GM19467 (cell line): ENCODE measurements at regions not wholly inside any gene's neighbourhood (a gene's known extent, or its start where the extent isn't known, plus 50 kb on each side); places are given as distances from the start of the nearest gene placed in this dataset.
"Not testable (repeated sequence)": the region's sequence is repeated elsewhere in the genome, so short reads cannot be mapped to it uniquely, and the experiment has no call there.

Source experiments
- ATAC-seq: cut with Tn5 transposase; IDR thresholded peaks from one replicate; pipeline ENCODE4 v1.9.1; 2021; ENCODE audit warnings: mild to moderate bottlenecking, moderate library complexity; ENCODE audit not compliant: unreplicated experiment

DNA sequence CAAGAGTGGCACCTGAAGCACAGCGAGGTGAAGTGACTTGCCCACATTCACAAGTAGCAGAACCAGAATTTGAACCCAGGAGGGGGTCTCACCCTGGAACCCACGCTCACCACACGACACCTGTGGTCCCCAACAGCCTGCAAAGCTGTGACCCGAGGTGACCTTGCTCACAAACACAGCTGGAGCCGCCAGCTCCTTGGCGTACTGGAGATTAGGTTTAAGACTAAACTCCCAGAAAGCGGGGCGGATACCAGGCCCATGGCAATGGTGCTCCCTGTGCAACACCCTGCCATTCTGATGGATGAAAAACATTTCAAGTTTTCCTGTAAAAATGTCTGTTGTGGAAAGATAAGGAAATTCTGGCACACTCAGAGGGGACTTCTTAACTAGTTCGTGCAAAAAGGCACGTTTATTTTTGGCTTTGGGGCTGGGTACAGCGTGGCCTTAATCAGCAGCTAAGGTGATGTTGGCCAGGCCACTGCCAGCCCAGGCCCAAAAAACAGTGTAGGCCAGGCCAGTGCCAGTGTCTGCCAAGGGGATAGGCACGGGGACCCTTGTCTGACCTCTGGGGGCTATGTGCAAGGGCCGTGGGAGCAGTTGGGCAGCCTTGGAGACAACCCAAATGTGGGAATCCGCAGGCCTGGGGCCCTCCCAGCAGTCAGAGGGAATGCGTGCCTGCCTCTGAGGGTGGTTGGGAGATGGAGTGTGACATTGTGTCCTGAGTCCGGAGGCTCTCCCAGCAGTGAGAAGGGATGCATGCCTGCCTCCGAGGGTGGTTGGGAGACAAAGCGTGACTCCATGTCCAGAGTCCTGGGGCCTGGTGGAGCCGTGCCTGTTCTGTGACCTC lies 185.0 kb upstream of the HS6ST1 start:
- ATAC-seq, result no peak

GRCh38 chr2:128504246-128505149 lies 185.8 kb upstream of the HS6ST1 start:
- ATAC-seq, result no peak

GRCh38 chr2:128505150-128505490 lies 186.5 kb upstream of the HS6ST1 start:
- no peak for ATAC-seq

DNA sequence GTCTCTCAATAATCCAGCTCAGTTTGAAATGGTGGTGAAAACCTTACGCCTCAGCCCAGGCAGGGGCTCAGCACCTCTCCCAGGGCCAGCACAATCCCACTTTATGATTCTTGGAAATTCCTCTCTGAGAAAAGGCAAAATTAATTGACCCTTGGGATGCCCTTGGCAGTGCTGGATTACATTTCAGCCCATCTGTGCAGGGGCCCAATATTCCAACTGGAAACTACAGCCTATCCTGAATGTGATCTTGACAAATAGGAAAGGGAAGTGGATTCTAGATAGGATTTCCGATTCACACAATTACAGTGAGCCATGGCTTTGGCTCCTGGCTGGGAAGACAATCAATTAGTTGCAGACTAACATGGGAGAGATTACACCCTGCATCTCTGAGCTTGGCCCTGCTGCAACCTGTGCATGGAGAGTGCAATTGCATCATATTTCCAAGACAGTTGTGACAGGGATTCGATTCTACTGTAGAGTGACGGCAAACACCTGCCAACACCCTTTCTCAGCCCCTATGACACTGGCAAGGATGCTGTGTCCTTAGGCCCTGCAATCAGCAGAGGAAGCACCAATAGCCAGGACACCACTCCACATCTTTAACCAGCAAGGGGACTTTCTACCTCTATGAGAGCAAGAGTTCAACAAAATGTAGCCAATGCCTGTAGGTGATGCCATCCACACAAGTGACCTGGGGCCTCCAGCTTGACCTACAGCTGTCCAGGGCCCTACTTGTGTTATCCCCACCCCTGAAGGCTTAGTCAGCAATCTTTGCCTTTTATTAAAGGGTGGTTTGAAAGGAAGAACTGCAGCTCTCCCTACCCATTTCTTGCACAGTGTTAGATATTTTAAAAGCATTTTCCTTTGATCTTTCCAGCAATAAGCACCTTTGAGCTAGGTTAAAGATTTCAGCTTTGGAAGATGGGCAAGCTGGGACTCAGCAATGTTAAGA lies 187.2 kb upstream of the HS6ST1 start:
- ATAC-seq, result no peak

GRCh38 chr2:128506534-128506933 lies 187.9 kb upstream of the HS6ST1 start:
- no peak for ATAC-seq

- ATAC-seq, result no peak
Observed at GRCh38 chr2:128510701-128511397, 192.2 kb upstream of the HS6ST1 start.

DNA sequence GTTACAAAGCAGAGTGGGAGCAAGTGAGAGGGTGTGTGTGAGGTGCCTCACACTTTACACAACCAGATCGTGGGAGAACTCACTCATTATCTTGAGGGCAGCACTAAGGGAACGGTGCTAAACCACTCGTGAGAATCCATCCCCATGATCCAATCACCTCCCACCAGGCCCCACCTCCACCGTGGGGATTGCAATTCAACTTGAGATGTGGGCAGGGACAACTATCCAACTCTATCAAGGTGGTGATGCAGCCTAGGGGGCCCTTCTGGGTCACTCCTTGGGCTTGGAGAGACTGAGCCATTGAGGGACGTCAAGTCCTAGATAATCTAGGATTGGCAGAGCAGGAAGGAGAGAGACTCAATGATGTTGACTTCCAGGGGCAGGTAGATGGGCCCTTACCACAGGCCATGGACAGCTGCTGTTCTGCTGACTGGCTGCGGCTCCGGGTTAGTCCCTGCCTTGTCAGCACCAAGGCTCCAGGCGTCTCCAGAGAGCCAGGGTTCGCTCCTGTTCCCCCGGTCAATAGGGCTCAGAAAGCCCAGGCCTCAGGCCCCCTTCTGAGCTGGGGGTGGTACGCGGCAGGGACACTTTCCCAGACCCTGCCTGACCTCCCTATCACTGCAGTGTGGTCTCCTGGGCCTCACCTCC lies 193.2 kb upstream of the HS6ST1 start:
- ATAC-seq, result no peak

- ATAC-seq, result no peak
Observed at GRCh38 chr2:128512379-128513115, 193.9 kb upstream of the HS6ST1 start.

- ATAC-seq, result no peak
Observed at GRCh38 chr2:128513116-128513960, 194.7 kb upstream of the HS6ST1 start.

DNA sequence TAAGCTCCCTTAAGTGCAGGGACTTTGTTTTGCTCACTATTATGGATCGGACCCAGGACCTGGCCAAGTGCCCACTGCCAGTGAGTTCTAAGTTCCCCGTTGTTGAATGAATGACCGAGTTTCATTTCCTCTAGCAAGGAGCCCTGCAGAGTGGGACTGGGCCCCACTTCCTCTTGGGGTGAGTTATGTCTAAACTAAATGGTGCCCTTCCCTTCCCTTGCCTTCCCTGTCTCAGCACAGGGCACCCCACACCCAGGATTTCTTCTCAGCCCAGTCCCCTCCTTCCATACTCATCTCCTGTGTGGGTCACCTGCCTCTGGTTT lies 195.3 kb upstream of the HS6ST1 start:
- peak; percentile 79 for ATAC-seq

GRCh38 chr2:128514555-128514955 lies 195.9 kb upstream of the HS6ST1 start:
- no peak for ATAC-seq

DNA sequence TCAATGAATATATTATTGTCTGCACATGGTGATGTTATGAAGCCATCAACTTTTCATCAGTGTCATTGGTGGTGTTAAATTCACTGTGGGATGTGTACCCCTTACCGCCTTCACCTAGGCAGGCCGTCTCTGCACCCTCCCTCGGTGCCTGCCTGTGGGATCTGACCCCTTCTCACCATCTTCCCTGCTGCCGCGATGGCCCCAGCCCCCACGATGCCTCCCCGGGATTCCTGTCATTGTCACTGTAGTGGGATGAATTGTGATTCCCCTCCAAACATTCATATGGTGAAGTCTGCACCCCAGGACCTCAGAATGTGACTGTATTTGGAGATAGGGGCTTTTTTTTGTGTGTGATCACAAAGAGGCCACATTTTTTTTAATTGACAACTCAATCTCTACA lies 198.3 kb upstream of the HS6ST1 start:
- no peak for ATAC-seq

DNA sequence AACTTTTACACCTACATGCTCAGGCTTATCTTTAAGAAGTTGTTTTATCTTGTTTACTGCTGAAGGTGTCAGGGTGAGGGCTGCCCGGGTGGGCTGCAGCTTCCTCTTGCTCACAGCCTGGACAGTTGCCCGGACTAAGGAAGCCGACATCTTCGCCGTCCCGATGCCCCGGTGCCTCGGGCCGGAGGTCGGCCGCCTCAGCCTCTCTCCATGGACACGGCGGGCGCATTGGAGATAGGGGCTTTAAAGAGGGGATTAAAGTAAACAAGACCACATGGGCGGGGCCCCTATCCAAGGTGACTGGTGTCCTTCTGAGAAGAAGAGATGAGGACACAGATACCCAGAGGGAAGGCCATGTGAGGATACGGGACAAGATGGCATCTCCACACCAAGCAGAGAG lies 200.4 kb upstream of the HS6ST1 start:
- not testable (repeated sequence) for ATAC-seq

- no peak for ATAC-seq
Observed at GRCh38 chr2:128519517-128520215, 201.0 kb upstream of the HS6ST1 start.

GRCh38 chr2:128520340-128520739 lies 201.7 kb upstream of the HS6ST1 start:
- ATAC-seq, result no peak

DNA sequence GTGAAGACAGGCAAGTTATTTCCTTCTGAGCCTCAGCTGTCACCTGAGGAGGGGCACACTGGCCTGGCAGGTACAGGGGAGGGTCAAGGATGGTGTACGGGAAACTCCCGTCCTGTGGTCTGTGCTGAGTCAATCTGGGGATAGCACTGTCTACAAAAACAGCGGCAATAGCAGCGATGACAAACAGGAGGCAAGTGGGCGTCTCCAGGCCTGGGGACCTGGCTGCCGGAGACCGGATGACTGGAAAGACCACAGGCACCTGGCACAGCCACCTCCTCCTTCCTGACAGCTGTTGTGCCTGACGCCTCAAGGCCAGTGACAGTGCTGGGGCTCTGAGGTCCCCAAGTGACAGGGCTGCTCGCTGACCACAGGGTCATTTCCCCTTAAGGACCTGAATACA lies 202.1 kb upstream of the HS6ST1 start:
- ATAC-seq, result peak; percentile 84

GRCh38 chr2:128521482-128521881 lies 202.8 kb upstream of the HS6ST1 start:
- ATAC-seq, result no peak

- ATAC-seq, result no peak
Observed at GRCh38 chr2:128522829-128523228, 204.2 kb upstream of the HS6ST1 start.
